SK-N-MC (cell line): ENCODE measurements at regions not wholly inside any gene's neighbourhood (a gene's known extent, or its start where the extent isn't known, plus 50 kb on each side); places are given as distances from the start of the nearest gene placed in this dataset.
A peak's percentile ranks its signal among the peaks of the same experiment; 100 is the strongest.
"Not testable (repeated sequence)": the region's sequence is repeated elsewhere in the genome, so short reads cannot be mapped to it uniquely, and the experiment has no call there.

Experiments
- DNase-seq: peaks from one replicate; pipeline ENCODE4 v3.0.0-alpha.2; 2011; ENCODE audit warnings: low read depth, low spot score
- H3K27ac ChIP-seq: fragments of 200-600 bp; sonication (generic); 2 replicates; pipeline ENCODE4 v1.5.1; 2016; ENCODE audit warnings: mixed run types
- H3K36me3 ChIP-seq: fragments of 200-600 bp; sonication (generic); 2 replicates; pipeline ENCODE4 v1.6.1; 2017; ENCODE audit warnings: antibody characterized with exemption, low read length, mixed read lengths; ENCODE audit not compliant: insufficient read depth
- H3K4me3 ChIP-seq: fragments of 200-600 bp; sonication (generic); 2 replicates; pipeline ENCODE4 v1.5.1; 2016
- H3K9ac ChIP-seq: fragments of 200-600 bp; sonication (generic); 2 replicates; pipeline ENCODE4 v1.8.0; 2017; ENCODE audit warnings: mixed run types, mixed read lengths; ENCODE audit not compliant: insufficient read length
- H3K9me3 ChIP-seq: fragments of 200-600 bp; sonication (generic); 2 replicates; pipeline ENCODE4 v1.6.1; 2017; ENCODE audit warnings: low read depth, mild to moderate bottlenecking, antibody characterized with exemption, low read length, moderate library complexity, mixed read lengths
- EZH2 ChIP-seq: fragments of 200-600 bp; sonication (generic); IDR thresholded peaks from one replicate; pipeline ENCODE4 v1.6.1; 2017; ENCODE audit warnings: antibody characterized with exemption
- FOXP2 ChIP-seq: optimal IDR thresholded peaks from 2 replicates; pipeline ENCODE3; 2011; ENCODE audit warnings: mild to moderate bottlenecking, moderate library complexity; ENCODE audit not compliant: insufficient read depth; ENCODE audit errors: extremely low read length, control extremely low read depth
- POLR2AphosphoS5 ChIP-seq: IDR thresholded peaks from 2 replicates; pipeline ENCODE4 v1.6.1; 2012; ENCODE audit warnings: mild to moderate bottlenecking, low read depth, low read length, borderline replicate concordance

DNA sequence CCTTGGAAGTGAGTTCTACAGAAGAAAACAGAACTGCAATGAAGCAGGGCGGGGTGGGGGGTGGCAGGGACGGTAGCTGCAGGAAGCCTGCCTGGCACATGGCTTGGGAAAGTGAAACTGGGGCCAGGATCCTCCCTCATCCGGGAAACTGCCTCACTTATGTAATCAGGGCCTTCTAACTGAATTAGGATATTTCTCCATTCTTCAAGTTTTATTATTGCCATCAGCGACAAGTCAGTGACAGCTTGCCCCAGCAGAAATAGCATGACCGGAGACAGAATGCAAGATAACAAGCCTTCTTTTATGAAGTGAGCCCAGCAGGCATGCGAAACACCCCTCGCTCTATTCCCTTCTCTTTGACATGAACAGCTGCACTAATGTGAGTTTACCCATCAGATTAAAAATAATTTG is 77.5 kb upstream of the CACUL1 start:
- TF ChIP-seq EZH2 (no peak), FOXP2 (no peak), POLR2AphosphoS5 (no peak)
- Histone ChIP-seq H3K9ac (no peak overlapping the region), H3K27ac (0 out of 2 replicates have a peak overlapping the region, but pooled peaks have one; percentile 42), H3K36me3 (no peaks in the 10 kb centered on the region), H3K9me3 (no peaks in the 10 kb centered on the region), H3K4me3 (peak overlapping the region; percentile 16; the same call in 1 of the 2 replicates)
- peak; percentile 16 for DNase-seq

DNA sequence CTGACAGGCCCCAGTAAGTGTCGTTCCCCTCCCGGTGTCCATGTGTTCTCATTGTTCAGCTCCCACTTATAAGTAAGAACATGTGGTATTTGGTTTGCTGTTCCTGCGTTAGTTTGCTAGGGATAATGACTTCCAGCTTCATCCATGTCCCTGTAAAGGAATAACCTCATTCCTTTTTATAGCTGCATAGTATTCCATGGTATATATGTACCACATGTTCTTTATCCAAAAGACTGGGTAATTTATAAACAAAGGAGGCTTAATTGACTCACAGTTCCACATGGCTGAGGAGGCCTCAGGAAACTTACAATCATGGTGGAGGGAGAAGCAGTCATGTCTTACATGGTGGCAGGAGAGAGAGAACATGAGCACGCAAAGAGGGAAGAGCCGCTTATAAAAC is 79.6 kb upstream of the CACUL1 start:
- not testable (repeated sequence) for DNase-seq, H3K9ac ChIP-seq, H3K4me3 ChIP-seq, H3K9me3 ChIP-seq, H3K36me3 ChIP-seq, H3K27ac ChIP-seq

DNA sequence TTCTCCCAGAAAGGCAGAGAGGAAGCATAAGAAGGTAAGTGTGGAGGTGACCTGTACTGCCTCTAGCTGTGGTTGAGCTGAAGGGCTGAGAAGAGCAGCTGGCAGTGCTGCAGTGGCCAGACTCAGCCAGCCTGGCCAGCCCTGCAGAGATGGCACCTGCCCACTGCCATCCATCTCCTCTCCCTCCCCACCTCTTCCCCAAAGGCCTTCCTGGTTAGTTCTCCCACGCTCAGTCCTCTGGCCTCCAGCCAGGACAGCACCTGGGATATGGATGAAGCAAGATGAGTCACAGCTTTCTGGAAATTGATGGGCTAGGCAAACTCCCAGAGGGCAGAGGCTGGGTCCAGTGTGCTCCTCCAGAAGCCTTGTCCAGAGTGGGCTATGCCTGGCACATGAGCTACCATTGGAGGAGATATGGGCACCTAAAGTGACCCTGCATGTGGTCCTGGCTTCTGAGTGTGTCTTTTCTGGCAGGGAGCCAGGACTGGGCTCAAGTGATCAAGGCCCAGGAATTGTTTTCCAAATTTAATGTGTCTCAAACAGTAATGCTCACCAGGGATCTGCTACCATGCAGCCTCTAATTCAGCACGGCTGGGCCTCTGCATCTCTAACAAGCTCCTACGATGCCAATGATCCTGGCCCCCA is 81.0 kb upstream of the CACUL1 start:
- H3K36me3 ChIP-seq, result no peaks in the 10 kb centered on the region
- no peak overlapping the region for H3K27ac ChIP-seq
- no peaks in the 10 kb centered on the region for H3K9me3 ChIP-seq
- H3K9ac ChIP-seq, result no peak overlapping the region
- TF ChIP-seq POLR2AphosphoS5 (no peak), EZH2 (no peak), FOXP2 (no peak)
- no peak overlapping the region for H3K4me3 ChIP-seq
- DNase-seq, result no peak

DNA sequence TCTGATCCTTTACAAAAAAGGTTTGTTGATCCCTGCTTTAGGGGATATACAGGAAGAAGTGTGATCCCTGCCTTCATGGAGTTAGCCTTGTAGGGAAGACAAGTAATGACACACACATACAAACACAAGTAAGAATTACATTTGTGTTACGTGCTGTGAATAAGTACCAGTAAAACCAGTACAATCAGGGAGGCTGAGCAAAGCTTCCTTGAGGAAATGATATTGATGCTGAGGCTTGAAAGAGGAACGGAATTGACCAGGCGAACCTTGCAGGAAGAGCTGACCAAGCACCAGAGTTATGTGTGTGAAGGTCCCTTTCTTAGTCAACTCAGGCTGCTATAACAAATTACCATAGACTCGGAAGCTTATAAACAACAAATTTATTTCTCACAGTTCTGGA is 83.6 kb upstream of the CACUL1 start:
- Histone ChIP-seq H3K9ac (no peak overlapping the region), H3K36me3 (no peaks in the 10 kb centered on the region), H3K27ac (no peak overlapping the region), H3K9me3 (no peaks in the 10 kb centered on the region), H3K4me3 (no peak overlapping the region)
- TF ChIP-seq FOXP2, result no peak
- TF ChIP-seq POLR2AphosphoS5, result no peak
- no peak for TF ChIP-seq EZH2
- DNase-seq, result no peak

DNA sequence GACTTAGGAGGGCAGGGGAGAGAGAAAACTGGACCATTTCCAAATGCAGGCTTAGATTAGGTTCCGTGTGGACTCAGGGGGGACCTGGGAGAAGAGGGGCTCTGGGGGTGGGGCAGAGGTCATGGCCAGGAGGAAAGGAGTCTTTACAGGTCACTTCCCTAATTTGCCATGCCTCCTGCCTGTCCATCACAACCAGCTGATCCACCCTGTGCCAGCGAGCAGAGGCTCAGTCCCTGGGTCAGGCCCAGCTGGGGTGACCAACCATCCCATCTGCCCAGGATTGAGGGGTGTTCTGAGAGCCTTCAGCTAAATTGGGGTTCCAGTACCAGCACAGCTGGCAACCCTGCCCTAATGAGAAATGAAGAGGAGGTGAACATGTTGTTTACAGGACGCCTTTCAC is 84.6 kb upstream of the CACUL1 start:
- Histone ChIP-seq H3K9ac (no peak overlapping the region), H3K4me3 (no peak overlapping the region), H3K27ac (no peak overlapping the region), H3K36me3 (no peaks in the 10 kb centered on the region), H3K9me3 (no peaks in the 10 kb centered on the region)
- TF ChIP-seq EZH2 (no peak), FOXP2 (no peak), POLR2AphosphoS5 (no peak)
- DNase-seq, result no peak

DNA sequence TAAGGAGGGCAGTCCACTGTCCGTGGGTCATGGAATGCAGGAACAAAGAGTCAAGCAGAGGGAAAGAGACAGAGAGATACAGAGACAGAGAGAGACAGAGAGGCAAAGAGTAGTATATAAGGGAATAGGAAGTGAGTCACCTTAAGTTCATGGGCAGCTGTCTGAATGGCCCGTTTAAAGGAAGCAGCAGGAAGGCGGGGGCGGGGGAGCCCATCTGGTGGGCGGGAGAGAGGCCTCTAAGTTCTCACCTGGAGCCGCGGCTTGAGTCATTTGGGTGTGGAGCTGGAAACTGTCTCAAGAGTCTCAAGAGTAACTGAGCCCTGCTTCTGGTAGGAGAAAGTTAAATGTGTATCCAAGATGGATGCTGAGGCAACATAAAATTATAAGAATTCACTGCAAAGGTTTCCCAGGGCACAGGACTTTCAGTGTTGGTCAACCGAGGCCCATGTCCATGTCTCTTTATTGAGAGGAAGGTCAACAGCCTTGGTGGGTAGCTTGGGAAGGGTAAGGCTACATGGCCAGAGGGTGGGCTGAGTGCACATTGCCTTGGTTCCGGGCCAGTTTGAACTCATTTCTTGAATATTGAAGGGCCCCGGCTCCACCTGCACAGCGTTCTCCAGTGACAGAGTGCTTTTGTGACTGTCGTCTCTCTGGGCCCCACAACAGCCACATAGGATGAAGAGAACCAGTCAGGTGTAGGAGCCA is 85.5 kb upstream of the CACUL1 start:
- no peak for TF ChIP-seq POLR2AphosphoS5
- TF ChIP-seq FOXP2, result no peak
- no peak for TF ChIP-seq EZH2
- Histone ChIP-seq H3K36me3 (no peaks in the 10 kb centered on the region), H3K4me3 (no peak overlapping the region), H3K9me3 (no peaks in the 10 kb centered on the region), H3K9ac (no peak overlapping the region), H3K27ac (no peak overlapping the region)
- no peak for DNase-seq

DNA sequence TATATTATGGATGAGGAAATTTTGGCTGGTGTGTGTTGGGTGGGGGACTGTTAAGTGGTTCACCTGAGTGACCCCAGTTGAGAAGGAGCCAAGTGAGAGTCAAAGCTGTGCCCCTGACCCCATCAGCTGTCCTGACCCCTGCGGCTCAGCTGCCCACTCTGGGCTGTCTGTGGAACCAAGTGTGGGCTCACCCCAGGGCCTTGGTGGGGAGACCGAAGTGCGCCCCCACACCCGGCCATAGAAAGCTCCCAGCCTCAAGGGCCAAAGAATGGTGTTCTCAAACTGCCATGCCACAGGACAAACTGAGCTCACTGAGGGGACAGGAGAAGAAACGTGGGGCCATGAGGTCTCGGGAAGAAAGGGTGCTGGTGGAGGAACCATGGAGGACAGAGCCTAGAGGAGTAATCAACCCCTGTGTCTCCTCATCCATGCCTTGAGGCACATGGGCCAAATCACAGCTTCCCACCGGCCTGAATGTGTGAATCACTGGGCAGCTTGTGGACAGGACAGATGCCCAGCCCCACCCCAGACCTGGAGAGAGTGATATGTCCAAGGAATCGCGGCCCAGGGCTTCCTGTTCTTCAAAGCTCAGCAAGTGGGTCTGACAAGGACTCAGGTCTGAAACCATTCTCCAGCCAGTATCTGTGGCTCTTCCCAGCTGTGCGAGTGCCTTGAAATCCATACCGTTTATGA is 86.2 kb upstream of the CACUL1 start:
- DNase-seq, result no peak
- Histone ChIP-seq H3K36me3 (no peaks in the 10 kb centered on the region), H3K9ac (no peak overlapping the region), H3K9me3 (no peaks in the 10 kb centered on the region), H3K4me3 (no peak overlapping the region), H3K27ac (no peak overlapping the region)
- TF ChIP-seq POLR2AphosphoS5 (no peak), FOXP2 (no peak), EZH2 (no peak)

DNA sequence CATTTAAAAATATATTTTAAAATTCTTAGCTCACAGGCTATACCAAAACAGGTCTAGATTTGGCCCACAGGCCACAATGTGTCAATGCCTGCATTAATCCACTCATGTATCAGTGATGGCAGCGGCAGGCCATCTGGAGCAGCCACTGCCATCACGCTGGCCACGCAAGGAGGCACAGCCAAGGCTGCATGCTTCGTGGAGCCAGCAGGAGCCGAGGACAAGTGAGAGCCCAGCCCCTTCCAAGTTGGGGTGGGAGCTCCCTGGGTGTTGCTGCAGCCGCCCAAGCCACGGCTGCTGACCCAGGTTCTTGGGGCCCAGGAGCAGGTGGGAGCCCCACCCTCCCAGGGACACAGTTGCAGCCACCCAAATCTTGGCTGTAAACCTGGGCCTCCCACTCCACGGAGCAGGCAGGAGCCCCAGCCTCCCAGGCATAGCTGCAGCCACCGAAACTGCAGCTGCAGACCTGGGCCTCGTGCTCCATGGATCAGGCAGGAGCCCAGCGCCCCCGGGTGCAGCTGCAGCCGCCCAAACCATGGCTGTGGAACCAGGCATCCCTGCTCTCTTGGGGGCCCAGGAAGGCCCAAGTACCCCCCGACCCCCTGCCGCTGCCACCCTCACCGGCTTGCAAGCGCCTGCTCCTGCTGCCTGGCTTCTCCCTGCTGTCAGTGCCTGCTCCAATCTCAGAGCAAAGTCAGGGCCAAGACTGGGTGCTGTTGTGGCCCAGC is 87.3 kb upstream of the CACUL1 start:
- Histone ChIP-seq H3K9me3 (no peaks in the 10 kb centered on the region), H3K27ac (no peak overlapping the region), H3K36me3 (no peaks in the 10 kb centered on the region), H3K9ac (no peak overlapping the region), H3K4me3 (no peak overlapping the region)
- TF ChIP-seq POLR2AphosphoS5 (no peak), EZH2 (no peak), FOXP2 (no peak)
- DNase-seq, result no peak
